Endodermal cell (in vitro differentiated cells): ENCODE measurements at regions not wholly inside any gene's neighbourhood (a gene's known extent, or its start where the extent isn't known, plus 50 kb on each side); places are given as distances from the start of the nearest gene placed in this dataset.

Experiments
- DNase-seq: peaks from one replicate; pipeline ENCODE4 v3.0.0-alpha.2; 2017
- H3K27ac ChIP-seq: 2 replicates; pipeline ENCODE4 v1.5.1; 2013; ENCODE audit warnings: mild to moderate bottlenecking, low read depth, low read length, moderate library complexity
- H3K27me3 ChIP-seq: 2 replicates; pipeline ENCODE4 v1.6.1; 2013; ENCODE audit warnings: mild to moderate bottlenecking, low read length, moderate library complexity; ENCODE audit not compliant: insufficient read depth, control insufficient read depth, poor library complexity, severe bottlenecking
- H3K36me3 ChIP-seq: 2 replicates; pipeline ENCODE4 v1.7.0; 2013; ENCODE audit warnings: mild to moderate bottlenecking, low read length, moderate library complexity; ENCODE audit not compliant: control insufficient read depth, insufficient read depth
- H3K4me1 ChIP-seq: one replicate; pipeline ENCODE4 v1.7.0; 2013; ENCODE audit warnings: low read length; ENCODE audit not compliant: control insufficient read depth, insufficient read depth
- H3K4me3 ChIP-seq: 2 replicates; pipeline ENCODE4 v1.5.1; 2013; ENCODE audit warnings: mild to moderate bottlenecking, low read length, moderate library complexity
- H3K9ac ChIP-seq: 2 replicates; pipeline ENCODE4 v1.6.1; 2013; ENCODE audit warnings: mild to moderate bottlenecking, low read length, moderate library complexity; ENCODE audit not compliant: poor library complexity, severe bottlenecking; ENCODE audit errors: extremely low read depth
- H3K9me3 ChIP-seq: 2 replicates; pipeline ENCODE4 v1.6.1; 2013; ENCODE audit warnings: mild to moderate bottlenecking, low read length, moderate library complexity; ENCODE audit not compliant: control insufficient read depth
- H3K27ac Mint-ChIP-seq: 2 replicates; pipeline ENCODE4 v1.8.0; 2020; ENCODE audit warnings: mixed read lengths
- H3K27me3 Mint-ChIP-seq: 2 replicates; pipeline ENCODE4 v1.8.0; 2021; ENCODE audit warnings: mild to moderate bottlenecking, mixed read lengths; ENCODE audit not compliant: insufficient read depth
- H3K36me3 Mint-ChIP-seq: 2 replicates; pipeline ENCODE4 v1.8.0; 2020; ENCODE audit warnings: low read depth, mixed read lengths
- H3K4me1 Mint-ChIP-seq: 2 replicates; pipeline ENCODE4 v1.8.0; 2020; ENCODE audit warnings: mixed read lengths
- H3K4me3 Mint-ChIP-seq: 2 replicates; pipeline ENCODE4 v1.8.0; 2020; ENCODE audit warnings: mild to moderate bottlenecking, moderate library complexity, mixed read lengths
- H3K9me3 Mint-ChIP-seq: 2 replicates; pipeline ENCODE4 v1.8.0; 2020; ENCODE audit warnings: mild to moderate bottlenecking, mixed read lengths
- WGBS, 2 experiments: methylation state at CpG; one replicate each; pipeline versions ENCODE4 v1.1.5 to v1.1.7; 2013; ENCODE audit warnings: missing lambda C conversion rate in 2 of 2, mixed read lengths in 1 of 2; ENCODE audit not compliant: insufficient coverage in 1 of 2, insufficient read length in 1 of 2; 5-methylcytosine and 5-hydroxymethylcytosine counted together
- TF ChIP-seq, protein P1 (sequence below): fragments of 200-600 bp; sonication (generic); conservative IDR thresholded peaks from 2 replicates; pipeline ENCODE4 v1.5.0; 2021; ENCODE audit warnings: antibody characterized with exemption, mild to moderate bottlenecking

DNA sequence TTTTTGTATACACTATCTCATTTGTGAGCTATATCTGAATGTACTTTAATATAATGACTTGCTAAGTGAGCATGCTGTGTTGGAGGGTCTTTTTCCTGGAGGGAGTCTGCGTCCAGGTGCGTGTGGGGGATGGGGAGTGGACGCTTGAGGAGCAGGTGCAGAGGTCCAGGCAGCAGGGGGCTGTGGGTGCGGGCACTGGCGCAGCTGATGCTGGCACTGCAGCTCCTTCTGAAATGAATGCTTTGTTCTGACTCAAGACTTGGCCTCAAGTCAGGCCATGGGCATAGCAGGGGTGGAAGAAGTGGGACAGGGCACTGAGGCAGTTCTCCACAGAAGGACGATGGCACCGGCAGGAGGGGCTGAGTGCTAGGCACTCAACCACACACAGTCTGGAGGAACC is 165.7 kb upstream of the IRX1 start:
- Mint-ChIP-seq H3K4me1 (peaks cover 29% of the 10 kb centered on the region), H3K27me3 (peaks cover 38% of the 10 kb centered on the region), H3K9me3 (no peaks in the 10 kb centered on the region), H3K27ac (no peak overlapping the region), H3K36me3 (no peaks in the 10 kb centered on the region), H3K4me3 (no peak overlapping the region)
- WGBS, 2 experiments = 80 to 84% methylated on average over 7 of the region's 7 CpGs
- no peaks in the 10 kb centered on the region for H3K9me3 ChIP-seq
- no peak overlapping the region for H3K4me3 ChIP-seq
- peaks cover 7% of the 10 kb centered on the region for H3K27me3 ChIP-seq
- DNase-seq = no peak
- TF ChIP-seq, protein P1, sequence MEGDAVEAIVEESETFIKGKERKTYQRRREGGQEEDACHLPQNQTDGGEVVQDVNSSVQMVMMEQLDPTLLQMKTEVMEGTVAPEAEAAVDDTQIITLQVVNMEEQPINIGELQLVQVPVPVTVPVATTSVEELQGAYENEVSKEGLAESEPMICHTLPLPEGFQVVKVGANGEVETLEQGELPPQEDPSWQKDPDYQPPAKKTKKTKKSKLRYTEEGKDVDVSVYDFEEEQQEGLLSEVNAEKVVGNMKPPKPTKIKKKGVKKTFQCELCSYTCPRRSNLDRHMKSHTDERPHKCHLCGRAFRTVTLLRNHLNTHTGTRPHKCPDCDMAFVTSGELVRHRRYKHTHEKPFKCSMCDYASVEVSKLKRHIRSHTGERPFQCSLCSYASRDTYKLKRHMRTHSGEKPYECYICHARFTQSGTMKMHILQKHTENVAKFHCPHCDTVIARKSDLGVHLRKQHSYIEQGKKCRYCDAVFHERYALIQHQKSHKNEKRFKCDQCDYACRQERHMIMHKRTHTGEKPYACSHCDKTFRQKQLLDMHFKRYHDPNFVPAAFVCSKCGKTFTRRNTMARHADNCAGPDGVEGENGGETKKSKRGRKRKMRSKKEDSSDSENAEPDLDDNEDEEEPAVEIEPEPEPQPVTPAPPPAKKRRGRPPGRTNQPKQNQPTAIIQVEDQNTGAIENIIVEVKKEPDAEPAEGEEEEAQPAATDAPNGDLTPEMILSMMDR = no peak
- H3K27ac ChIP-seq = no peak overlapping the region
- no peak overlapping the region for H3K9ac ChIP-seq
- no peaks in the 10 kb centered on the region for H3K36me3 ChIP-seq
- H3K4me1 ChIP-seq = peaks cover 4% of the 10 kb centered on the region

DNA sequence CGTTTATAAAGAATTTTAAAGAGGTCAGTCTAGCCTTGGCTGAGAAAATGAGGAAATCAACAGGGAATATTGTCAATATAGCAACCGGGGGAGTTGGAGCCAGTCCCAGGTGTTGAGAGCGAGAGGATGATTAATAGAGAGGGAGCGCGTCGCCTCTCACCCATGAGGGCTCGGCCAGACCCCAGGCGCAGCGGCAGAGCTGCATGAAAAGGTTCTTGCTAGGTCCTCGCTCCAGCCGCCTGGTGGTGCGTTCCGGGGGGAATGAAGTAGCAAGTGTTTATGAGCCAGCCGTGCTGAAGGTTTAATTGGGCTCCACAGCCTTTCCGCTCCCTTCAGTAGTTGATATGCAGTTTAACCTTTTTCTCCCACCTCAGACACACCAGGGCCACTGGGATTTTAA is 167.3 kb upstream of the IRX1 start:
- H3K27me3 Mint-ChIP-seq = peaks cover 34% of the 10 kb centered on the region
- H3K9me3 ChIP-seq = peaks cover 4% of the 10 kb centered on the region
- peaks cover 4% of the 10 kb centered on the region for H3K9me3 Mint-ChIP-seq
- no peak overlapping the region for H3K4me3 Mint-ChIP-seq
- H3K4me3 ChIP-seq = no peak overlapping the region
- H3K27ac Mint-ChIP-seq = no peak overlapping the region
- TF ChIP-seq, protein P1 = peak; percentile 63
- peaks cover 29% of the 10 kb centered on the region for H3K4me1 Mint-ChIP-seq
- H3K9ac ChIP-seq = no peak overlapping the region
- H3K36me3 ChIP-seq = no peaks in the 10 kb centered on the region
- H3K36me3 Mint-ChIP-seq = no peaks in the 10 kb centered on the region
- H3K4me1 ChIP-seq = peaks cover 4% of the 10 kb centered on the region
- peak; percentile 75 for DNase-seq
- WGBS, 2 experiments = 91% methylated on average over 5 to 15 of the region's 15 CpGs
- no peak overlapping the region for H3K27ac ChIP-seq
- H3K27me3 ChIP-seq = peaks cover 7% of the 10 kb centered on the region

DNA sequence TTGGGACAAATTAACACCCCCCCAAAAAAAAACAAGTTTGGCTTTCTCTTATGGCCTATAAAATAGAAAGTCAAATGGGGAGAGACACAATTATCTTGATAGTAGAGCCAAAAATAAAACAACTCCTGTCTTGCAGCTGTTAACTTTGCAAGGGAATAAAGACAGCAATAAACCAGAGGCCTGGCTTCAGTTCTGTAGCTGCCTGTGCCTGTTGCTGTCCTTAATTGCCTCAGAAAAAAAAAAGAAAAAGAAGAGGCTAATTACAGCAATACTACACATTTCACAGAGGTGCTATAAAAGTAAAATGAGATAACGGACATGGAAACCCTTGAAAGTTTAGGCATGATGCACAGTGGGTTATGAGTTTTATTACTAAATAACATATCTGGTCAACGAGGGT is 170.7 kb upstream of the IRX1 start:
- Mint-ChIP-seq H3K36me3 (no peaks in the 10 kb centered on the region), H3K27me3 (peaks cover 27% of the 10 kb centered on the region), H3K4me1 (peaks cover 29% of the 10 kb centered on the region), H3K27ac (no peak overlapping the region), H3K4me3 (no peak overlapping the region), H3K9me3 (peaks cover 8% of the 10 kb centered on the region)
- Histone ChIP-seq H3K27me3 (peaks cover 7% of the 10 kb centered on the region), H3K4me1 (peaks cover 4% of the 10 kb centered on the region), H3K27ac (no peak overlapping the region), H3K9ac (no peak overlapping the region), H3K36me3 (no peaks in the 10 kb centered on the region), H3K9me3 (peaks cover 7% of the 10 kb centered on the region), H3K4me3 (no peak overlapping the region)
- TF ChIP-seq, protein P1 = no peak
- no CpG with 5 or more reads among the region's 2 CpGs for WGBS, 2 experiments
- DNase-seq = no peak
